Hepatic stellate cell (primary cell): ENCODE measurements at regions not wholly inside any gene's neighbourhood (a gene's known extent, or its start where the extent isn't known, plus 50 kb on each side); places are given as distances from the start of the nearest gene placed in this dataset.

Experiments
- DNase-seq: peaks from one replicate; pipeline ENCODE4 v3.0.0; 2011; ENCODE audit warnings: low spot score

DNA sequence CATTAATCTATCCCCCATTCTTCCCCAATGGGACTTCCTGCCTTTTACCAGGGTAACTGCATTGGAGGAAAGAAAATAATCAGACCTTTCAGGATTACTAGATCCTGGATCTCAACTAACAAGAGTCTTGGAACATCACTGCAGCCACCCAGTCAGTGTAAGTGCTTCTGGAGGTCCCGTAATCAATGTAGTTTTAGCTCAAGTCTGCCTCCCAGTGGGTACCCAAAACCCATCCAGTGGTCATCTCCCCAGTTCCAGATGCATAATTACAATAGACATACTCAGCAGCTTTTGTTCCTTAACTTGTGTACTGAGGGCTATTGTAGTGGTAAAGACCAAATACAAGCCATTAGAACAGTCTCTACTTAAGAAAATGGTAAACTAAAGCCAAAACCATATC is 319.1 kb downstream of the GPATCH2 start:
- DNase-seq: no peak

DNA sequence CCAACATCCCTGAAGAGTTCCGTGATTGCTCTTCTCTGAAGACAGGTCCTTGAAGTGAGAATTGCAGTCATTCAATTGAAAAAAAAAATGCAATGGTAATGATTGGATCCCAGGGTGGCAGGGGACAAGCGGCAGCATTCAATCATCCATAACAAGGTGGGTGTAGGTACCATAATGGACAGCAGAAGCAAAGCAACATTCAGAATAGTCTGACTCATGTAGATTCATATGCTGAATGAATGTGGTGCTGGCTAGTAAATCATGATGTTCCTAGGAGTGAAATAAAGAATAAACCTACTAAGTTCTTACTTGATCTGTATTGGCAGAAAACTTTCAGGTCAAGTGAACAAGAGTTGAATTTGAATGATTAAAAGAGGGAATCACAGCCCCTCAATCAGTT is 319.6 kb downstream of the GPATCH2 start:
- DNase-seq: no peak

DNA sequence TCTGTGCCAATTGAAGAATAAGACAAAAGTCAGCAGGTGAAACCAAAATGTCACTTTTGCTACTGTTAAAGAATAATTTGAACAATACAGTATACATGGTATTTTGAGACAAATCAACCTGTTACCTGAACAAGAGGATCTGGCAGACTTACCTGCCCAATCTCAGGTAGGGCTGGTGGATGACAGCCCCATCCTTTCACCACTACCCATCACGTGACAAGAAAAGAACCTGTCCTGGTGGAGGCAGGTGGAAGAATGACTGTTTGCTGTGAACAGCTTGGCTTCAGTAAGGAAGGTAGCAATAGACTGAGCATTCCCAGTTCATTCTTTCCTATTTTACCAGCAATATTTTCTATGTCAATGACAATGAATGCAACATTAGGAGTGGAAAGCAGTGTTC is 349.6 kb downstream of the GPATCH2 start:
- DNase-seq: no peak

DNA sequence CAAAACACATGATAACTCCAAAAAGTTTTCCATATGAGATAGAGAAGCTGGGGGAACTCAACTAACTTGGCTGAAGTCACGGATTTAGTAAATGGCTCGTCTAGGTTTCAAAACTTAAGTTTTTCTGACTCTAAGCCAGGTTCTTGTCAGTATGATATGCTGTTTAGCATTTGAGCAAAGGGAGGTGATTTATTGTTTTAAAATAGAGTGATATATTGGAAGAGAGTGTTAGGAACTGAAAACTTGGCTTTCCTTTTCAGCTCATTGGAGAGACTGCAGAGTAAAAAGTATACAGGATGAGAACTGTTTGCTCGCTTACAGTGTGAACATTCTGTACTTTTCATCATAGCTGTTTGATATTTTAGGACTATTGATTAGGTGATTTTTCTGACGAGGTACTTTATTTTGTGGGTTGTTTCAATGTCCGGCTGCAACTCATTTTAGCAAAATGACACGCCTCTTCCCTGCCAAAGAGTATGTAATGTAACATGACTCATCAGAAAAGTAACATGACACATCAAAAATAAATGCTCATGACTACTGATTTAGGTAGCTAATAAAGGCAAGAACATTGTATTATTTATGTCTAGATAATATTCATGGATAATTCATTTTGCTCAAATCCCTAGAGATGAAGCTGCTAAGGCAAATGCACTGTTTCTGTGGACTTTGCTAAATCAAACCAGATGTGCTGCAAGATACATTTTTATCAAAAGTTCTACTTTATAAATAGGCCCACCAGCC is 355.1 kb downstream of the GPATCH2 start:
- peak; percentile 4 for DNase-seq

DNA sequence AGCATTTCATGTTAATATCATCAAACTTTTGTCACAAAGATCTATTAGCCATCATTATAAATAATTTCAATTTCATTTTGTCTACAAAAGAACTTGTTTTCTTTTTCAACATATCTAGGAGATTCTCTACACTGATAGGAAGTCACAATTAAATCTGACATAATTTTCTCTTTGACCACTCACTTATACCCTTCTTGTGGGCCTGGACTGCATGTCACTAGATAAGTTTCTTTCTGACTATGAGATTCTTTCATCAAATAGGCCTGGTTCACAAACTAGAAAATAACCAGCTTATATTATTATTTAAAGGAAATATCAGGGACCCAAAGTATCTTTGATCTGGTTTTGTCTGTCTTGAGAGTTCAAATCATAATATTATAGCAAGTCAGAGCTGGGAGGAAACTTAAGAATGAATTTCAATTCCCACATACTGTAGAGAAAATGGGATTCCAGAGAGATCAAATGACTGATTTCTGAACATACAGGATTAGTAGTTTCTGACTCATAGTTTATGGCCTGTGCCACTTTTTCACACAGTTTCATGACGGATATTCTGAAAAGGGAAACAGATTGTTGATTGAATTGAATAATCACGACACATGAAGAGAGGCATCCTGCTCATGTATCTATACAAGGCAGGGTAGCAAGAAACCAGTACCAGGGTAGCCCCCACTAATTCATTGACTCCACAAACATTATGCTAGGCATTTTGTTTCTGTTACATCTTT is 355.8 kb downstream of the GPATCH2 start:
- DNase-seq: peak; percentile 4

GRCh38 chr1:217274416-217274815 is 356.5 kb downstream of the GPATCH2 start:
- no peak for DNase-seq

GRCh38 chr1:217273866-217274265 is 357.0 kb downstream of the GPATCH2 start:
- no peak for DNase-seq

DNA sequence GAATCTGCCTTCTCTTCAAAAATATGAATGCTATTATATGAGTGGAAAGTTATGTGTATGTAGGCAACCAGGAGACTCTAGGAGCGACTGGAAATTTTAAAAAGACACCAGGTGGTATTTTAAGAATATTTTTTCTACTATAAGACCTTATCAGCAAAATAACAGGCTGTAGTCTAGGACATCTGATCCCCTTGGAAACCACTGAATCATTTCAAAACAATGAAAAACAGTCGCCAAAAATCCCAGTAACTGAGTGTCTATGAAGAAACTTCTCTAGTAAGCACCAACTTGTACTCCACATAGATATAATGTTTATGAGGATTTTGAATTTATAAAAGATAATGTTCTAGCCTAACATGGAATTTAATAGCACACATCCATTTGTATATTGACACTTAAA is 358.5 kb downstream of the GPATCH2 start:
- peak; percentile 17 for DNase-seq

DNA sequence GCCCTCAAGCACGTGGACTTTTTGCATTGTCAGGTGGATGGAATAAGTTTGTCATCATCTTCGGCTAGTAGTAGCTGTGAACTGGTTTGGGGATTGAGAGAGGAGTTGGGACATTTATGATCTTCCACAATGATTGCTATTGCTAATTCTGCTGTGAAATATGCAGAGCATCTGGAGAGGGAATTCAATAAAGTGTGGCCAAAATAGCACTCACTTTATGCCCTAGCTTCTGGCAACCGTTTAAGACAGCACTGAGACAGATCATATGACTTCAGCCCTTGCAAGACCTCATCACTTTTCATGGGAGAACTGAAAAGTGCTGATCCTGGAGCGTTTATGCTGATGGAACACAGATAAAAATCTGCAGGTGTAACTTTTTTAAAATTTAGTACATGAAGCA is 360.8 kb downstream of the GPATCH2 start:
- DNase-seq: no peak

GRCh38 chr1:217268058-217268457 is 362.8 kb downstream of the GPATCH2 start:
- no peak for DNase-seq

GRCh38 chr1:217261636-217262035 is 369.3 kb downstream of the GPATCH2 start:
- no peak for DNase-seq

DNA sequence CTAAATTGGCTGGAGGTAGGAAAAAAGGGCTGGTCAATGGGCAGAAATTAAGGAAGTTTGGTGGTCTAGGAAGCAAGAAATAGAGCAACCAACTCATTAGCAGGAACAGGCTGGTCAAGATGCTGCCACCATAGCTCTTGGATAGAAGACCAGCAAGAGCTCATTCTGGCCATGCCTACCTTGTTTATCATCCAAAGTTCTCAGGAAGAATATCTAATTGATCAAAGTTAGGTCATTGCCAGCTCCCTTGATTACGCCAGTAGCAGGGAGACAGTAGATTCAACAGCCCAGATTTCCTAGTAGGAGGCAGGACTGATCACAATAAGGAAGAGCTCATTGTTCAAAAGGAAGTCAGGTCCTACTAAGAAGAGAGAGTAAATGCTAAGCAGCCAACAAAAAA is 370.2 kb downstream of the GPATCH2 start:
- no peak for DNase-seq

- no peak for DNase-seq
Measured at GRCh38 chr1:217253985-217254384, 376.9 kb downstream of the GPATCH2 start.

GRCh38 chr1:217253351-217253750 is 377.5 kb downstream of the GPATCH2 start:
- no peak for DNase-seq

DNA sequence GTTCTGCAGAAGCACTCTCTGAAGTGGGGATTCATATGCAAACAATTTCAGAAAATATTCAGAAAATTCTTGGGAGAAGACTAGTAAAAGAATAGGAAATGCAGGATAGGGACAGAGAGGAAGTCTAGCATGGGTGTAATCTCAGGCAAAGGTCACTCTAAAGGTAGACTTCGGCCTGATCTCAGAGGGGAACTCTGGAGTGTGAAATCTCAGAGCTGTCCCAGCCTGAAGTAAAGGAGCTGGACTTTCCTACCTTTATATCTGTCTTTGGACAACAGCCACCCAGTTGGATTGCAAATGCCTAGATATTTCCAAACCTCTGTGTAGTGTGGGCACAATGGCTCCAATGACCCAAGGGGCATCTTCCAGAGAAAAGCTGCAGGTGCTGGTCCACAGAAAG is 379.8 kb downstream of the GPATCH2 start:
- DNase-seq: no peak

DNA sequence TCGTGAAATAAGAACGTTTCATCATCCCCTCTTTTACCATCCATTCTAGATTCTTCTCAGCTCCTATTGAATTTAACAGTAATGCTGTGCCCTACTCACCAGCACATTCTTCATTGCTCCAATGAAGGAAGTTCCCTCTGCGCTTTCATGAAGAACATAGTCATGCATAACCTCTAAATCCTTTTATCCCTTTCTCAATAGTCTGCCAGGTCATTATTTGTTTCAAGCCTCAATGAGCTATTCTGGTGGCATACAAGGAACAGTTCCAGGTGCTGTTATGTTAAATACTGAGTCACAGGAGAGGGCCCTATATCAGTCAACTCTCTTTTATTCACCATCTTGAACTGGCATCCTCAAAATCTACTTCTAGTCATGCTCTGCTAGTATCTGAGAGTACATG is 381.0 kb downstream of the GPATCH2 start:
- no peak for DNase-seq

DNA sequence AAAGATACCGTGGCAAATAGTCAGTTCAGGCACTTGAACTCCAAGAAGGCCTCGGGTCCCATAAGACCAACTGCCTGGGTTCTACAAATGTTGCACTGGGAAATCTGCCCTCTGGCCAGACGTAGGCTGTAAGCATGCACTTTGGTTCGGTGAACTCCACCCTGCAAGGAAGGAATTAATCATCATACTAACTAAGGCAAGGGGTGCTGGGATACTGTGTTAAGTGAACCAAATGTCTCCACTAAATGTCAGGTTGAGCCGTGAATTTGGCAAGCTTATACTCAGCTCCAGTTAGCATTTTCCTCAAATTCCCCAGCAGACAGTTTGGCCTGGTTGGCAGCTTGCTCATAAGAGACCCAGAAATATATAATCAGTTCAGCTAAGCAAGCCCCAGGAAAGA is 385.9 kb downstream of the GPATCH2 start:
- no peak for DNase-seq

DNA sequence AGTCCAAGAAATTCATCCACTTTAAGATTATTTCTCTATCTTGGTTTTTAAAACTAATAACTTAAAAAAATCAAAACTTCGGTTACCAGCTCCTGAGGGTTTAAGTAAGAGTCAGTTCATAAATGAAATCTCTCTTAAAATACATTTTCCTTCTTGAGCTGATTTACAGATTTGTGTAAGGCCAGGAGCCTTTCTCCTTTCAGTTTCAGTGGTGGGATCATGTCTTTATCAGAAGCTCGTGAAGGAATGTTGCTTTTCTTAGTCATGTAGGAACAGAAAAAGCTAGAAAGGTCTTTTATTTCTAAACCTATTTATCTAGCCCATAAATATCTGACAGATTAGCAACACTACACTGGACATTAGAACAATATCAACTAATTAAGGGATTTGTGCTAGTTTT is 390.2 kb downstream of the GPATCH2 start:
- DNase-seq: no peak

DNA sequence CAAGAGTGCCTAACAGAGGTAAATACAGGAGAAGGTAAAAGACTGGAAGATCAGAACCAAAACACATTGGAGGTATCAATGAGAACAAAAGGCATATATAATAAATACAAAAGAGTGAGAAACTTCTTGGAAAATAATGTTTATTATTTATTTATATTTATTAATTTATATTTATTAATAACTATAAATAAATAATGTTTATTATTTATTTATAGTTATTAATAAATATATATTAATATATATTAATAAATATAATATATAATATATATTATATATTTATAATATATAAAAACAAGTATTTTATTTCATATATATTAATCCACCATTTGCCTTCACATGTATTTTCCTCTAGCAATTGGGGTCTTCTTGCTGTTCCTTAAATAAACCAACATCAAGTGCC is 391.9 kb downstream of the GPATCH2 start:
- no peak for DNase-seq

- DNase-seq: no peak
Measured at GRCh38 chr1:217230412-217230811, 400.5 kb downstream of the GPATCH2 start.

DNA sequence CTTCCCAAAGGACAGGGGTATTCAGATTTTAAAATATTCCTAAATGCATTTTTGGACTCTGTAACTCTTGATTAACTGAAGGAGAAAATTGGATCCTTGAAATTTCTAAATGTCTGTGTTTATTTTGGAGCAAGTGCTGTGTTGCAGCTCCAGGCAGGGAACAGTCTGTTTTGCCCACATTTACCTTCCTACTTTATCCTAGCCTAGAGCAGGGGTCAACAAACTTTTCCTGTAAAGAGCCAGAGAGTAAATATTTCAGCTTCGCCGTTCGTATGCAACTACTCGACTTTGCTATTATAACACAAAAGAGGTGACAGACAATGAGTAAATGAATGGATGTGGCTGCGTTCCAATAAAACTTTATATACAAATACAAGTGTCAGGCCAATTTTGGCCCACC is 402.2 kb downstream of the GPATCH2 start:
- DNase-seq: no peak

DNA sequence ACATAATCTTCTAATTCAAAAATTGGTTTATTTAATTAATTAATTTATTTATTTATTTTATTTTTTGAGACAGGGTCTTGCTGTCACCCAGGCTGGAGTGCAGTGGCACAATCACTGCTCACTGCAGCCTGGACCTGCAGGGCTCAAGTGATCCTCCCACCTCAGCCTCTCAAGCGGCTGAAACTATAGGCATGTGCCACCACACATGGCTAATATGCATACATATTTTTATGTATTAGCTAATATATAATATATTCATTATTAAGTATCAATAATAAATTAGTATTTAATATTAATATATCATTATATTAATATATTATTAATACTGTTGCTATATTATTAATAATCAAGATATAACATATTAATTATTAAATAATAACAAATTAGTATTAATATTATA is 406.7 kb downstream of the GPATCH2 start:
- DNase-seq: no peak

DNA sequence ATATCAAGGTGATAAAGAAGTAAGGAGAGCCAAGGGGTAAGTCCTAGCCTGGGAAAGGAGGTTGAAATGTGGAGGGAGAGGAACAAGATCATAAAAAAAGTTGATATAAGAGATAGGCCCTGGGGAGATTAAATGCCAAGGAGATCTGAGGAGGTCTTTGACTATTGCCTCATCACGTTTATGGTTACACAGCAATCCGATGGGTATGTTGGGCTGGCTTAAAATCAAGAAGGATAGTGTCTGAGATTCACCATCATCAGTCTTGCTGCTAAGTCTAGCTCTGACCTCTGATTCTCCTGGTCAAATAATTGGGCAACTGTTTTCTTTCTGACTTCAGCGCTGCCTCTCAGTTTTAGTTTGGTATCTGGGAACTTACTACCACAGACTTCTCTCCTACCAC is 416.3 kb downstream of the GPATCH2 start:
- no peak for DNase-seq

- no peak for DNase-seq
Measured at GRCh38 chr1:217211486-217211885, 419.4 kb downstream of the GPATCH2 start.
